Lung microvascular endothelial cell (primary cell): ENCODE measurements at regions not wholly inside any gene's neighbourhood (a gene's known extent, or its start where the extent isn't known, plus 50 kb on each side); places are given as distances from the start of the nearest gene placed in this dataset.

Source experiments
- DNase-seq, 2 donors: peaks; one replicate each; pipeline versions ENCODE4 v3.0.0 to v3.0.0-alpha.2; 2010; ENCODE audit warnings: low read depth in 2 of 2

DNA sequence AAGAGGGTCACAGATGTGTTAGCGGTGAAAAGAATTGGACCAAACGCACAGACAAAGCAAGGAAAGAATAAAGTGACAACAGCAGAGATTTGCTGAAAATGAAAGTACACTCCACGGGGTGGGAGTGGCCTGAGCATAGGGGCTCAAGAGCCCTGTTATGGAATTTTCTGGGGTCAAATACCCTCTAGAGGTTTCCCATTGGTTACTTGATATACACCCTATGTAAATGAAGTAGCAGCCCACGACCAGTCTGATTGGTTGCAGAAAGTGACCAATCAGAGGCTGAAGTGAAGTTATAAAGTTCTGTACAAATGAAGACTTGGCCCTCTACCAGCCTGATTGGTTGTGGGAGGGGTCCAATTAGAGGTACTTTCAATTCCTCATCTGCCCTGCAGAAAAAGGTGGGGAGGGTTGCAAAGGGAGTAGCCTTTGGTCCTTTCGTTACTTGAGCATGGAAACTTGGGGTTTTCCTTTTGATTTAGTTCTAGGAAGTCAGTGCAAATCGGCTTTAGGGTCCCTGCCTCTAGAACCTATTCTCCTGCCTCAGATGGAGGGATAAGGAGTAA, 125.6 kb upstream of the PRPS1L1 start:
- no peak for DNase-seq

- DNase-seq: no peak
Measured at GRCh38 chr7:18154726-18155125, 127.1 kb upstream of the PRPS1L1 start.

DNA sequence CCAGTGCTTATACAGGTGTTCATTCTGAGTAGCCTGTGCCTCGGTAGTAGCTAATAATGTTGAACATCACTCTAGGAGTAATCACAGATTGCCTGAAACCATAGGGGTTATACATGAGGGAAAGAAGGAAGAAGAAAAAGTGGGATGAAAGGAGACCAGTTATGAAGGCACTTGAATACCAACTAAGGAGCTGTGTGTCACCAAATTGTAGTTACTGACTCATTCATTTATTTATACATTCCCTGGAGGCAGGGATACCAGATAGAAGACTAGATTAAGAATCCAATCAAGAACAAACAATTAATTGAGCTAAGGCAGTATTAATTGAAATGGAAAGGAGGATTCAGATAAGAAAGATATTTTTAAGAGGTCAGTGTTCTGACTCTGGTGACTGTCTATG, 129.6 kb upstream of the PRPS1L1 start:
- no peak for DNase-seq

GRCh38 chr7:18162657-18163056, 135.0 kb upstream of the PRPS1L1 start:
- DNase-seq: no peak

DNA sequence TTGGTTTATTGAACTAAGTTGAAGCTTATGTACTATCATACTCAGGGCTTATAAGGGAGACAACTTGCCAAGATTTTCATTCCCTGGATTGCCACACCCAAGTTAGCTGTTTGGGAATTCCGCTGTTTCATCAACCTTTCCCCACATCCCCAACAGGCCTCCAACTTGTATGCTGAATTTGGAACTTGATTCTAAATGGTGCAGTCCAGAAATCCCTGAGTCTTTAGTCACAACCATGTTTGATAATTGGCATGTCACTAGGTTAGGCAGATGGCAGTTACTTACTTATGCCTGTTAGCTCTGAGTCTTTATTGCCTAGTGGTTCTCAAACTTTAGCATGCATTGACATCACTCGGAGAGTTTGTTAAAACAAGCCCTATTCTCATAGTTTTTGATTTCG, 135.4 kb upstream of the PRPS1L1 start:
- no peak for DNase-seq

DNA sequence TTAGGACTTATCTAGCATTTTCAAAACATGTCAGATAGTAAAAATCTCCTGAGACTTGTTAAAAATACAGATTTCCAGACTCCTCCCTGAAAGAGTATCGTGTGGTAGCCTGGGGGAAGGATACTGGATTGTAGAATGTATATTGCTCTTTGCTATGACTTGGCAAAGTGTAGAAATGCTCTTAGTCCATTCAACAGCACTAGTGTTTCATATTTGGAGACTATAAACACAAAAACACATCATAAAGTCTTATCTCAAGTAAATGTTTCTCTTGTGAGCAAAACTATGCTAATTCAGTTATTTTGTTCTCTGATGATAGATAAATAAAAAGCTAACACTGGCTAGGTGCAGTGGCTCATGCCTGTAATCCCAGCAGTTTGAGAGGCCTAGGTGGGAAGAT, 137.5 kb upstream of the PRPS1L1 start:
- DNase-seq: no peak

DNA sequence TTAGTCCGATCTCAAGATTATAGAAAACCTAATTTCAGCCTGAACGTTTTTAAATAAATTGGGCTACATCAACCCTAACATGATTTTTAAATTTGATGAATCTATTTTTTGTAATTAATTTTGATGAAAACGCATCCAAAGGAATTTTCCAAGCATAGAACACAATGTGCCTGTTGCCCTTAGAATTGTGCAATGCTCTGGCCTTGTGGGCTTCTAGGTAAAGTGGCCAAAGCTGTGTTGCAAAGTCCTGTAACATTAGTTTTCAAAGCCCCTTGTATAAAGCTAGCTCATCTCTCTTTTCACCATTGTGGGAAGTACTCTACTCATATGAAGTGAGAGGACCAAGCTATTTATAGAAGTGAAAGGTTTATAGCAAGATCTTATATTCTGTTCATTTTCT, 138.4 kb upstream of the PRPS1L1 start:
- no peak for DNase-seq

GRCh38 chr7:18167815-18168214, 140.2 kb upstream of the PRPS1L1 start:
- DNase-seq: no peak

DNA sequence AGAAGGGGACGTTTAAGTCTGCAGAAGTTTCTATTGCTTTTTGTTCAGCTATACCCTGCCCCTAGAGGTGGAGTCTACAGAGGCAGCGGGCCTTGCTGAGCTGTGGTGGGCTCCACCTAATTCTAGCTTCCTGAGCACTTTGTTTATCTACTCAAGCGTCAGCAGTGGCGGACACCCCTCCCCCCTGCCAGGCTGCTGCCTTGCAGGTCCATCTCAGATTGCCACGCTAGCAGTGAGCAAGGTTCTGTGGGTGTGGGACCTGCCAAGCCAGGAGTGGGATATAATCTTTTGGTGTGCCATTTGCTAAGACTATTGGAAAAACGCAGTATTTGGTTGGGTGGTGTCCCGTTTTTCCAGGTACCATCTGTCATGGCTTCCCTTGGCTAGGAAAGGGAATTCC, 147.3 kb upstream of the PRPS1L1 start:
- DNase-seq: no peak

DNA sequence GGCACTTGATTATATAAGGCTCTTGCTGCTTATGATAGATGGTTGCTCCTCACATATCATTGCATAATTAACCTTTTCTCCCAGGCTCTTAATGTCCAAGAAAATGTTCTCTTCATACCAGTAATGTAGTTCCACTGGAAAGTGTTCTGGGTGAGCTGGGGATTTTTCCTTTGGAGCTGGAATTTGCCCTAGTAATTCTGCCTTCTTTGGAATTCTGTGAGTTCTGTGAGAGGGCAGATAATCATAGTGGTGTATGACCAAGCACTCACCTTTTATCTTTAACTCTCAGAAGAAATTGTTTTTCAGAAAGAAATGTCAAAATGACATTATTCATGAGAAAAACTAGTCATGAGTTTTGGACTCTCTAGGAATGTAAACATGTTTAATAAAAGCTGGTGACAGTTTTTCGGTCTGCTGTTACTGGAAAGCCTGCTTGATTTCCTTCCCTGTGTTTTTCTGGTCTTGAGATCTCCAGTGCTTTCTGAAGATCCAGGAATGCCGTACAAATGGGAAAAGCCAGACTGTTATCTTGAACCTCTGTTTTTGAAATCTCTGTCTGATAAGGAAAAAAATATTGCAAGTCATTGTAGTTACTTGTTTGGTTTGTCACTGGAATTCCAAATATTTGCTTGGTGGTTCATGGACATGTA, 148.3 kb upstream of the PRPS1L1 start:
- no peak for DNase-seq

- DNase-seq: no peak
Measured at GRCh38 chr7:18177129-18177814, 149.6 kb upstream of the PRPS1L1 start.

GRCh38 chr7:18177815-18178660, 150.4 kb upstream of the PRPS1L1 start:
- DNase-seq: no peak

DNA sequence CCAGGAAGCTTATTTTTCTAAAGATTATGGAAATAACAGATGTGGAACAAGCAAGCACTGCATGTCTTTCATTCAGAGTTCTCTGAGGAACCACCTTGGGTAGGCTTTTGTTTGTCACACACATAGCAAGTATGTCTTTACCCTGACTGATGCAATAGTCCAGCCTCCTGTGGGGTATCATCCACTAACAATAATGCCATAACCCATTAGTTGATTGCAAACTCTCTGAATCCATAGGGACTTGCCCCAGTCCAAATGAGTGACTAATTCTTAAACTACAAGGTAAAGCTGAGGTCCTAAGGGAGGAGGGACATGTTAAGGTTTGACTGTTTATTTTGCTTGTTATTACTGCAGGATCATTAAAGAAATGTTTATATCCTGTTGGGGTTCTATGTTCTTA, 151.4 kb upstream of the PRPS1L1 start:
- no peak for DNase-seq

GRCh38 chr7:18180685-18181084, 153.0 kb upstream of the PRPS1L1 start:
- no peak for DNase-seq

DNA sequence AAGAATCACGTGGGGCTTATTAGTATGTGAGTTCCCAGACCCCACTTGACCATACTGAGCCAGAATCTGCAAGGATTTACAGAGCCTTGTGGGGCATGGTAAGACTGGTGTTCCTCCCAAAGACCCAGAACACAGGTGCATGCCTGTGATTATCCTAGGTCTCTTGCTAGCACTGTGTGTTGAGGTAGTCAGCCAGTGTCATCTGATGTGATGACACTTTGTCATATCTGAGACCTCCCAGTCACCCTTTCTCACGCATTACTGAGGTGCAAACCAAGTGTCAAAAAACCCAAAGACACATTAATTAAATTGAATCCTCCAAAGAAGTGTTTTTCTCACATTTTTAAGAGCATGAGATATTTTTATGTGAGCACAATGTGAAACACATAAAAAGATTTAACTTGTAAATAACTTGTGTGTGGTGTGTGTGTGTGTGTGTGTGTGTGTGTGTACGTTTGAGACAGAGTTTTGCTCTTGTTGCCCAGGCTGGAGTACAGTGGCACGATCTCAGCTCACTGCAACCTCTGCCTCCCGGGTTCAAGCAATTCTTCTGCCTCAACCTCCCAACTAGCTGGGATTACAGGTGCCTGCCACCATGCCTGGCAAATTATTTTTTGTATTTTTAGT, 162.0 kb upstream of the PRPS1L1 start:
- no peak for DNase-seq

- DNase-seq: no peak
Measured at GRCh38 chr7:18191341-18191740, 163.7 kb upstream of the PRPS1L1 start.

- DNase-seq: no peak
Measured at GRCh38 chr7:18191862-18192625, 164.4 kb upstream of the PRPS1L1 start.

GRCh38 chr7:18194616-18195015, 167.0 kb upstream of the PRPS1L1 start:
- DNase-seq: no peak

- DNase-seq: no peak
Measured at GRCh38 chr7:18196638-18197037, 169.0 kb upstream of the PRPS1L1 start.

DNA sequence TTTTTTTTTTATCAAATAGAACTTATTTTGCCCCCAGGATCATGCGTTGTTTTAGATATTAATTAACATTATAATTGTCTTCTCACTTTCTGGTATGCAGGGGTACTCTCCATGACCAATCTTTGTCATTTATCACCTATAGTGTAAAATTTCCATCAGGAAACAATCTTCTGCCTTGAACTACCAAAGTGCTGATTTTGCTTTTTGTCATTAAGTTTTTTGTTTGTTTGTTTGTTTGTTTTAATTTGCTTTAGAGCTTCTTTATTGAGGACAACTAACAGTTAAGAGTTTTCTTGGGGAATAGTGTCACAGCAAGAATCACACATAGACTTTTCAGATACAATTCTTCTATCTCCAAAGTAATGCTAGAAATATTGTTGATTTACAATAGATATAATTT, 171.2 kb upstream of the PRPS1L1 start:
- DNase-seq: no peak

- DNase-seq: no peak
Measured at GRCh38 chr7:18200266-18200665, 172.6 kb upstream of the PRPS1L1 start.
